Osteocyte (in vitro differentiated cells): ENCODE measurements at regions not wholly inside any gene's neighbourhood (a gene's known extent, or its start where the extent isn't known, plus 50 kb on each side); places are given as distances from the start of the nearest gene placed in this dataset.

Experiments used
- DNase-seq: peaks from one replicate; pipeline ENCODE4 v3.0.0; 2021; ENCODE audit warnings: mixed read lengths; ENCODE audit not compliant: unreplicated experiment; ENCODE audit errors: extremely low spot score
- H3K27ac Mint-ChIP-seq: one replicate; pipeline ENCODE4 v1.8.0; 2021; ENCODE audit warnings: mild to moderate bottlenecking, mixed read lengths; ENCODE audit not compliant: unreplicated experiment
- H3K27me3 Mint-ChIP-seq: one replicate; pipeline ENCODE4 v1.8.0; 2021; ENCODE audit warnings: mixed read lengths; ENCODE audit not compliant: unreplicated experiment
- H3K36me3 Mint-ChIP-seq: one replicate; pipeline ENCODE4 v1.8.0; 2021; ENCODE audit warnings: mixed read lengths; ENCODE audit not compliant: unreplicated experiment
- H3K4me1 Mint-ChIP-seq: one replicate; pipeline ENCODE4 v1.8.0; 2021; ENCODE audit warnings: mixed read lengths; ENCODE audit not compliant: unreplicated experiment
- H3K4me3 Mint-ChIP-seq: one replicate; pipeline ENCODE4 v1.8.0; 2021; ENCODE audit warnings: mild to moderate bottlenecking, moderate library complexity, mixed read lengths; ENCODE audit not compliant: unreplicated experiment
- H3K9me3 Mint-ChIP-seq: one replicate; pipeline ENCODE4 v1.8.0; 2021; ENCODE audit warnings: mixed read lengths; ENCODE audit not compliant: unreplicated experiment
- CTCF ChIP-seq: fragments of 200-600 bp; sonication (generic); IDR thresholded peaks from 2 replicates; pipeline ENCODE4 v1.5.0; 2021; ENCODE audit warnings: antibody characterized with exemption, mild to moderate bottlenecking, moderate library complexity

- no peak for DNase-seq
- no peak overlapping the region for H3K27ac Mint-ChIP-seq
- no peak for TF ChIP-seq CTCF
- H3K36me3 Mint-ChIP-seq, result no peaks in the 10 kb centered on the region
- H3K4me1 Mint-ChIP-seq, result no peaks in the 10 kb centered on the region
- H3K4me3 Mint-ChIP-seq, result no peak overlapping the region
- peaks cover 9% of the 10 kb centered on the region for H3K9me3 Mint-ChIP-seq
- no peaks in the 10 kb centered on the region for H3K27me3 Mint-ChIP-seq
Measured at GRCh38 chr2:891734-892133, 58.9 kb upstream of the SNTG2 start.

GRCh38 chr2:890791-891190 lies 59.9 kb upstream of the SNTG2 start:
- Mint-ChIP-seq H3K27ac (no peak overlapping the region), H3K4me3 (no peak overlapping the region), H3K36me3 (no peaks in the 10 kb centered on the region), H3K4me1 (no peaks in the 10 kb centered on the region), H3K27me3 (no peaks in the 10 kb centered on the region), H3K9me3 (no peaks in the 10 kb centered on the region)
- peak; percentile 54 for DNase-seq
- no peak for TF ChIP-seq CTCF

- H3K36me3 Mint-ChIP-seq, result no peaks in the 10 kb centered on the region
- DNase-seq, result peak; percentile 76
- no peak for TF ChIP-seq CTCF
- H3K27me3 Mint-ChIP-seq, result no peaks in the 10 kb centered on the region
- no peak overlapping the region for H3K4me3 Mint-ChIP-seq
- H3K27ac Mint-ChIP-seq, result no peak overlapping the region
- H3K4me1 Mint-ChIP-seq, result no peaks in the 10 kb centered on the region
- no peaks in the 10 kb centered on the region for H3K9me3 Mint-ChIP-seq
Measured at GRCh38 chr2:890214-890613, 60.4 kb upstream of the SNTG2 start.

GRCh38 chr2:888906-889566 lies 61.6 kb upstream of the SNTG2 start:
- no peak overlapping the region for H3K27ac Mint-ChIP-seq
- peak; percentile 68 for DNase-seq
- H3K27me3 Mint-ChIP-seq, result peaks cover 2% of the 10 kb centered on the region
- no peak for TF ChIP-seq CTCF
- H3K4me1 Mint-ChIP-seq, result no peaks in the 10 kb centered on the region
- no peaks in the 10 kb centered on the region for H3K9me3 Mint-ChIP-seq
- no peaks in the 10 kb centered on the region for H3K36me3 Mint-ChIP-seq
- no peak overlapping the region for H3K4me3 Mint-ChIP-seq

- DNase-seq, result peak; percentile 74
- Mint-ChIP-seq H3K4me3 (no peak overlapping the region), H3K27me3 (peaks cover 4% of the 10 kb centered on the region), H3K36me3 (no peaks in the 10 kb centered on the region), H3K27ac (no peak overlapping the region), H3K4me1 (no peaks in the 10 kb centered on the region), H3K9me3 (no peaks in the 10 kb centered on the region)
- TF ChIP-seq CTCF, result no peak
Measured at GRCh38 chr2:888211-888801, 62.3 kb upstream of the SNTG2 start.
